Left lung (tissue), 4 donors: ENCODE measurements at regions not wholly inside any gene's neighbourhood (a gene's known extent, or its start where the extent isn't known, plus 50 kb on each side); places are given as distances from the start of the nearest gene placed in this dataset.
"Not testable (repeated sequence)": the region's sequence is repeated elsewhere in the genome, so short reads cannot be mapped to it uniquely, and the experiment has no call there.

Experiments used
- ATAC-seq: fragments of 200-7000 bp; cut with Tn5 transposase; one replicate; pipeline ENCODE4 v1.9.1; 2020; ENCODE audit warnings: moderate library complexity
- DNase-seq, 4 donors: peaks; one replicate each; pipeline ENCODE4 v3.0.0-alpha.2; 2013 to 2020
- H3K27ac ChIP-seq, 2 donors: fragments of 200-600 bp; sonication (generic) in 1 of 2; one replicate each; pipeline versions ENCODE4 v1.5.0 to v1.8.0; 2020 to 2021
- H3K27me3 ChIP-seq, 2 donors: fragments of 200-600 bp; sonication (generic) in 1 of 2; one replicate each; pipeline versions ENCODE4 v1.5.0 to v1.8.0; 2020 to 2021
- H3K36me3 ChIP-seq, 2 donors: fragments of 200-600 bp; sonication (generic) in 1 of 2; one replicate each; pipeline versions ENCODE4 v1.5.0 to v1.8.0; 2020 to 2021
- H3K4me1 ChIP-seq, 2 donors: fragments of 200-600 bp; one replicate each; pipeline ENCODE4 v1.8.0; 2021
- H3K4me3 ChIP-seq, 2 donors: fragments of 200-600 bp; sonication (generic) in 1 of 2; one replicate each; pipeline versions ENCODE4 v1.5.0 to v1.8.0; 2020 to 2021; ENCODE audit warnings: mild to moderate bottlenecking in 1 of 2
- H3K9me3 ChIP-seq, 2 donors: fragments of 200-600 bp; sonication (generic) in 1 of 2; one replicate each; pipeline versions ENCODE4 v1.5.0 to v1.8.0; 2020 to 2021
- intact Hi-C, 2 donors: fragments of 100-400 bp; cut with DNase I; formaldehyde crosslinking; loops; one replicate each; pipeline versions ENCODE4 v1.11.2 to v1.14.2; 2022
- TF ChIP-seq, protein P1 (sequence below), 2 donors: fragments of 200-600 bp; sonication (generic) in 1 of 2; IDR thresholded peaks; one replicate each; pipeline versions ENCODE4 v1.5.0 to v1.8.0; 2021; ENCODE audit warnings: antibody characterized with exemption in 2 of 2
- donor health status: DM: no; HTN: yes; CAD: no.
- donor health status: DM: no; HTN: no; CAD: no.

- H3K4me1 ChIP-seq, result no peaks in the 10 kb centered on the region
- intact Hi-C loops, result no loop called here
- no peaks in the 10 kb centered on the region for H3K9me3 ChIP-seq
- H3K27ac ChIP-seq, result no peak overlapping the region
- H3K36me3 ChIP-seq, result no peaks in the 10 kb centered on the region
- TF ChIP-seq, protein P1, sequence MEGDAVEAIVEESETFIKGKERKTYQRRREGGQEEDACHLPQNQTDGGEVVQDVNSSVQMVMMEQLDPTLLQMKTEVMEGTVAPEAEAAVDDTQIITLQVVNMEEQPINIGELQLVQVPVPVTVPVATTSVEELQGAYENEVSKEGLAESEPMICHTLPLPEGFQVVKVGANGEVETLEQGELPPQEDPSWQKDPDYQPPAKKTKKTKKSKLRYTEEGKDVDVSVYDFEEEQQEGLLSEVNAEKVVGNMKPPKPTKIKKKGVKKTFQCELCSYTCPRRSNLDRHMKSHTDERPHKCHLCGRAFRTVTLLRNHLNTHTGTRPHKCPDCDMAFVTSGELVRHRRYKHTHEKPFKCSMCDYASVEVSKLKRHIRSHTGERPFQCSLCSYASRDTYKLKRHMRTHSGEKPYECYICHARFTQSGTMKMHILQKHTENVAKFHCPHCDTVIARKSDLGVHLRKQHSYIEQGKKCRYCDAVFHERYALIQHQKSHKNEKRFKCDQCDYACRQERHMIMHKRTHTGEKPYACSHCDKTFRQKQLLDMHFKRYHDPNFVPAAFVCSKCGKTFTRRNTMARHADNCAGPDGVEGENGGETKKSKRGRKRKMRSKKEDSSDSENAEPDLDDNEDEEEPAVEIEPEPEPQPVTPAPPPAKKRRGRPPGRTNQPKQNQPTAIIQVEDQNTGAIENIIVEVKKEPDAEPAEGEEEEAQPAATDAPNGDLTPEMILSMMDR (IDR thresholded peaks at IDR 0.05), result no peak
- no peaks in the 10 kb centered on the region for H3K27me3 ChIP-seq
- ATAC-seq, result no peak
- no peak for DNase-seq
- no peak overlapping the region for H3K4me3 ChIP-seq
Measured at GRCh38 chrX:140132937-140133336, 167.6 kb upstream of the CXorf66 start.

DNA sequence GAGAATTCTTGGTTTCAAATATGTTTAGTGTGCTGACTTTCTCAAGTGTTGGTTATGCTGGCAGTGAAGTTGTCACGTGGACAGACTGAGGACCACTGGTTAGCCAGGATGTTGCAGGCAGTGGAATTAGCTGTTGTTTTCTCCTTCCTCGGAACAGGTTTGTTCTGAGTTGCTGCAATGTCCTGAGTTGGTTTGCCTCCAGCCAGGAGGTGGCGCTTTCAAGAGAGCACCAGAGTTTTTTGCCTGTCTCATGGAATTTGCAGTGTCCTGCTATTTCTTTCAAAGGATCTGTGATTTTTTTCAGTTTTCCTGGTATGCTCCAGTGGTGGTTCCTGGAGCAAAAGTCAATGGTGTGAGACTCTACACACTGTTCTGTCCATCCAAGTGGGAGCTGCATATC, 158.1 kb upstream of the CXorf66 start:
- no peaks in the 10 kb centered on the region for H3K9me3 ChIP-seq
- H3K36me3 ChIP-seq, result no peaks in the 10 kb centered on the region
- TF ChIP-seq, protein P1 (IDR thresholded peaks at IDR 0.05), result peak in 1 of 2 donors; percentile 10
- H3K4me3 ChIP-seq, result no peak overlapping the region
- ATAC-seq, result no peak
- no peaks in the 10 kb centered on the region for H3K4me1 ChIP-seq
- no peaks in the 10 kb centered on the region for H3K27me3 ChIP-seq
- no peak overlapping the region for H3K27ac ChIP-seq
- intact Hi-C loops, result no loop called here
- DNase-seq, result no peak

DNA sequence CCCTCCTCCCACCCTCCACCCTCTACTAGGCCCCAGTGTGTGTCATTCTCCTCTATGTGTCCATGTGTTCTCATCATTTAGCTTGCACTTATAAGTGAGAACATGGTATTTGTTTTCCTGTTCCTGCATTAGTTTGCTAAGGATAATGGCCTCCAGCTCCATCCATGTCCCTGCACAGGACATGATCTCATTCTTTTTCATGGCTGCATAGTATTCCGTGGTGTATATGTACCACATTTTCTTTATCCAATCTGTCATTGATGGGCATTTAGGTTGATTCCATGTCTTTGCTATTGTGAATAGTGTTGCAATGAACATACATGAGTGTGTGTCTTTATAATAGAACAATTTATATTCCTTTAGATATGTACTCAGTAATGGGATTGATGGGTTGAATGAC, 148.7 kb upstream of the CXorf66 start:
- H3K4me1 ChIP-seq, H3K27ac ChIP-seq, intact Hi-C loops, H3K27me3 ChIP-seq, H3K36me3 ChIP-seq, ATAC-seq, DNase-seq, H3K9me3 ChIP-seq, H3K4me3 ChIP-seq: not testable (repeated sequence)

DNA sequence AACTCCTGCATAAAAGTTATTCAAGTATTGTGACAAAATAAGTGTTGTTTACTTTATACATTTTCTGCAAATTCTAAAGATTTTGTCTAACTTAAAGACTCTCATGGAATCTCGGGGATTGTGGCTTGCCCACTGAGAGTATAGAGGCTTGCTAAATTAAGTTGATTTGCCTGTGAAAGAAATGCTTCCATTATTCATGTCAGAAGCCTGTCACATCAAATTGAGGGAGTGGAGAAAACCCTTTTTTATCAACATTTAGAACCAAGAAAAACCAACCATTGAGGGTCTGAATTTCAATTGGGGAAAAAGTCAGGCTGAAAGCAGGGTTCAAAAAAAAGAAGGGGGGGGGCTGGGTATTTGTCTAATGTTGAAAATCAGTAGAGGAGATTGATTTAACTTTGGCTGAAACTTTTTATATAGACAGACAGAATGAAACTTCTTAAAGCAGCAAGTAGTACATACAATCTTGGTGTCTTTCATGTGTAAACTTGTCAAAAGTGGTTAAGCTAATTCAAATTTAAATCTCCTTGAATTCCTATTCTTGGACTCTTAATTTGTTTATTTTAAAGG, 144.8 kb upstream of the CXorf66 start:
- intact Hi-C loops, result no loop called here

DNA sequence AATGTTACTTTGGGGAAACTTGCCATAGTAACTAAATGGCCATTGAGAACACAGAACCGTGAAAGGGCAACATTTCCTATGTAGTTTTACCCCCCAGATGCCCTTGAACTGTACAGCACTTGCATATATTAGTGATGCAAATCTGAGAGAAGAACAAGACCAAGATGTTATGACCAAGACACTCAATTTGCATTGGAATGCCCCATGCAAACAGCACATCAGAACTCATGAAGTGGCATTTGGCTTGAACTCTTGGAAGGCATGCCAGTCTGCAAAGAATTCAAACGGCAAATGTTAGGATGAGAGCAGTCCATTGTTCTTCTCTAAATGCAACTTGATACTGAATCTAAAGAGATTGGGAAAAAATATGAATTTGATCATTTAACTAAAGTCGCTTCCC, 139.4 kb upstream of the CXorf66 start:
- ATAC-seq (no peak), DNase-seq (no peak)
- H3K4me3 ChIP-seq, result no peak overlapping the region
- no peaks in the 10 kb centered on the region for H3K4me1 ChIP-seq
- no peaks in the 10 kb centered on the region for H3K36me3 ChIP-seq
- intact Hi-C loops, result no loop called here
- TF ChIP-seq, protein P1 (IDR thresholded peaks at IDR 0.05), result no peak
- H3K9me3 ChIP-seq, result no peaks in the 10 kb centered on the region
- H3K27me3 ChIP-seq, result peaks cover 0 to 11% of the 10 kb centered on the region in 2 donors
- H3K27ac ChIP-seq, result no peak overlapping the region

More for the DNA sequence above, 144.8 kb upstream of the CXorf66 start:
- Histone ChIP-seq H3K9me3 (no peaks in the 10 kb centered on the region), H3K4me1 (no peaks in the 10 kb centered on the region), H3K36me3 (no peaks in the 10 kb centered on the region), H3K4me3 (no peak overlapping the region), H3K27ac (no peak overlapping the region), H3K27me3 (no peaks in the 10 kb centered on the region)
- TF ChIP-seq, protein P1 (IDR thresholded peaks at IDR 0.05), result no peak
- DNase-seq, result no peak
- no peak for ATAC-seq

- no peaks in the 10 kb centered on the region for H3K9me3 ChIP-seq
- intact Hi-C loops, result no loop called here
- TF ChIP-seq, protein P1 (IDR thresholded peaks at IDR 0.05), result no peak
- H3K27ac ChIP-seq, result no peak overlapping the region
- H3K36me3 ChIP-seq, result no peaks in the 10 kb centered on the region
- H3K4me3 ChIP-seq, result no peak overlapping the region
- no peak for ATAC-seq
- H3K4me1 ChIP-seq, result no peaks in the 10 kb centered on the region
- DNase-seq, result no peak
- H3K27me3 ChIP-seq, result peaks cover 6 to 8% of the 10 kb centered on the region in 2 donors
Measured at GRCh38 chrX:140099221-140099620, 133.9 kb upstream of the CXorf66 start.
